GM18861 (cell line): ENCODE measurements at regions not wholly inside any gene's neighbourhood (a gene's known extent, or its start where the extent isn't known, plus 50 kb on each side); places are given as distances from the start of the nearest gene placed in this dataset.
"Not testable (repeated sequence)": the region's sequence is repeated elsewhere in the genome, so short reads cannot be mapped to it uniquely, and the experiment has no call there.

ENCODE experiments used
- ATAC-seq: cut with Tn5 transposase; IDR thresholded peaks from one replicate; pipeline ENCODE4 v1.9.1; 2021; ENCODE audit not compliant: unreplicated experiment

DNA sequence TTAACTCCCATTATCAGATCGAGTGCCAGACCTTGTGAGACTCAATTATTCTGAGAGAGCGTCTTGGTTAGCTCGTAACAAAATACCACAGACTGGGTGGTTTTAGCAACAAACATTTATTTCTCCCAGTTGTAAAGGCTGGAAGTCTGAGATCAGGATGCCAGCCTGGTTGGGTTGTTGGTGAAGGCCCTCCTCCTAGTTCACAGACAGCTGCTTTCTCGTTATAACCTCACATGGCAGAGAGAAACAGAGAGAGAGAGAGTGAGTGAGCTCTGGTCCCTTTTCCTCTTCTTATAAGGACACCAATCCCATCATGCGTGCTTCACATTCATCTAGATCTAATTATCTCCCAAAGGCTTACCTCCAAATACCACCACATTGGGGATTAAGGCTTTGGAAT lies 114.2 kb upstream of the SLC24A2 start:
- no peak for ATAC-seq

- ATAC-seq = no peak
Observed at GRCh38 chr9:19901586-19901985, 112.7 kb upstream of the SLC24A2 start.

DNA sequence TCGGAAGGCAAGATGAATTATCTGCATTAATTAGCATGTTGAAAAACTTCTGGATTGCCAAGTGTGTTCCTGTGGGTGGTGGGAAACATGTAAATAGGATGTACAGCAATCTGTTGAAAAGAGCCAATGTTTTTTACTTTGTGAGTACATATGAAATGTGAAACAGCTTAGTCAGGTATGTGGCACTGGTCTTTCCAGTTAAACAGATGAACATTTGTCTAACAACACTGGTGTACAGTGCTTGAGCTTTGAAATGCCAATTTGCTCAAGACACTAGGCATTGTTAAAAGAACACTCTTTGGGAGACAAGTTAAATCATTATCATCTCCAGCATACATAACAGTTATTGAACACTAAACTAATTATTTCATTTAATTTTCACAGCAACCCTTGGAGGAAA lies 107.3 kb upstream of the SLC24A2 start:
- no peak for ATAC-seq

DNA sequence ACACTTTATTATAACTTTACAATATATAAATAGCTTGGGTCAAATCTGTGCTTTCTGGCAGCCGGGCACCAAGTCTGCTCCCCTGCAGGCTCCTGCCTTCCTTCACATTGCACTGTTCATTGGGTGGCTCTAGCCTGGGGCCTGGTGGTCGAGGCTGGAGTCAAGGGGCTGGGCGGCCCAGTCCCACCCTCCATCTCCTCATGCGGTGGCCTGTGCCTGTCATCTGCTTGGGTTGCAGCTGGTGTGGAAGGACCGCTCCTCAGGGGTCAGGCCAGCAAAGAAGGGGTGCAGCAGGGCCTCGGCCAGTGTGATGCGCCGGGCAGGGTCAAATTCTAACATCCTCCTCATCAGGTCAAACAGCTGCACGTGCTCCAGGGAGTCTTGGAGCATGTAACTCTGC lies 106.7 kb upstream of the SLC24A2 start:
- not testable (repeated sequence) for ATAC-seq

DNA sequence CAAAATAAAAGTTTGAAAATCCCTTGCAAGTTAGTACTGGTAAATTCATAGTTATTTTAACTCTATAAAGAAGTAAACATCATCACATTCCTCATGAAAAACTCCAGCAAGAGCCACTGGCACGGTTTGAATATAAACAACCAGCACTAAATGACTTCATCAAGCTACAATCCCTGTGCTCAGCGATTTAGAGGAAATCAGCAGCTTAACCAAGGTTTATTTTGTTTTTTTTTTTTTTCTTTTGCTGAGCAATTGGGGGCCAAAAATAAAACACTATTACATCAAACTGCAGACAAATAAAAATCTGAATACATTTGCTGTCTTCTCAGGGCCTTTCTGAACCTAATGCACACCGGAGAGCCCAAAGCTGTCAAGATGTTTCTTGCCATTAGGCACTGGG lies 106.2 kb upstream of the SLC24A2 start:
- no peak for ATAC-seq

- ATAC-seq = no peak
Observed at GRCh38 chr9:19885608-19886007, 96.8 kb upstream of the SLC24A2 start.

- no peak for ATAC-seq
Observed at GRCh38 chr9:19879062-19879461, 90.2 kb upstream of the SLC24A2 start.

DNA sequence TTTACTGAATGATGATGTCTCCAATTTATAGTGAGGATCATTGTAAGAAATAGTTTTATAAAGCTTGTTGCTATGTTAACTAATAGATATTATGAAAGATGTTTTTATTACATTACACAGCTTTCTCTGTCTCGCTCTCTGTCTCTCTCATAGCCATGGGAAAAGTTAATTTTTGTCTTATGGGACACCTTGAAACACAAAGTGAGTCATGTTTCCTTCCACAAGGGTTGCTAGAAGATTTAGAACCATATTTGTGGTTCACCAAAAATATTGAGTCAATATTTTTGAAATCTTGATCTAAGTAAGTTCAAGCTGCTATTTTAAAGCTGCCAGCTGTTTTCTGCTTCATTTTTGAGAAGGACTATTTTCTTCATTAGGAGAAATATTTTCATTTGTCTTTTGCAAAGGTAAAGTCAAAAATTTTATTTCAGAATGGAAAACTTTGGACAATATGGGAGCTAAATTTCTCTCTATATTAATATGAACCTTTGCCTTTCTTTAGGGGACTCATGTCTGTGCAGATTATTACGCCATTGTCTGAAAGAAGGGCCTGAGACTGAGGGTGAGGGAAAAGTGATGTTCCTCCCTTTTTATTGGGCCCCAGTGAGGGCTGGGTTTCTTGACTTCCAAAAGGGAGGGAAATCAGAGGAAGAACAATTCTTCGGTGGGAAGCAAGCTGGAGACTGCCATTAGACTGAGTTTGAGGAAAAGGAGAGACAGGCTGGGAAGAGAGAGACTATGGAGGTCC lies 87.9 kb upstream of the SLC24A2 start:
- ATAC-seq = no peak

- no peak for ATAC-seq
Observed at GRCh38 chr9:19875291-19875920, 86.6 kb upstream of the SLC24A2 start.

DNA sequence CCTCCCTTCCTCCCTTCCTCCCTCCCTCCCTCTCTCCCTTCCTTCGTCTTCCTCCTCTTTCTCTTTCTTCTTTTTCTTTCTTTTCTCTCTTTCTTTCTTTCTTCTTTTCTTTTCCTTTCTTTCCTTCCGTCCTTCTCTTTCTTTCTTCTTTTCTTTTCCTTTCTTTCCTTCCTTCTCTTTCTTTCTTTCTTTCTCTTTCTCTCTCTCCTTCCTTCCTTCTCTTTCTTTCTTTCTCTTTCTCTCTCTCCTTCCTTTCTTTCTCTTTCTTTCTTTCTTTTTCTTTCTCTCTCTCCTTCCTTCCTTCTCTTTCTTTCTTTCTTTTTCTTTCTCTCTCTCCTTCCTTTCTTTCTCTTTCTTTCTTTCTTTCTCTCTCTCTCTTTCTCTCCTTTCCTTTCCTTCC lies 84.4 kb upstream of the SLC24A2 start:
- ATAC-seq = not testable (repeated sequence)

- no peak for ATAC-seq
Observed at GRCh38 chr9:19870988-19871387, 82.2 kb upstream of the SLC24A2 start.

DNA sequence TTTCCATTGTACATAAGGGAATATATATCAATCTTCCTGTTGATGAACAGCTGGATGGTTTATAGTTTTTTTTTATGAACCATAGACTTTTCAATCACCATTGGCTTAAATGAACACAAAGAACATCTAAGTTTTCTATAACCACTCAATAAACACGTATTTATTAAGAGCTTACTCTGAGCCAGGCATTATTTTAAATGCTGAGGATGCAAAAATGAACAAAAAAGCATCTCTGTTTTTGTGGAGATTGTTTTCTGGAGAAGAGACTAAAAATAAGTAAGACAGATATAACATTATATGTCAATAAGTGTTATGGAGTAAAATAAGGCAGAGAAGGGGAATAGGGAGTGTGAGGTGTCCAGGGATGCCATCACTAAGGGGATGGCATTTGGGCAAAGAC lies 52.1 kb upstream of the SLC24A2 start:
- ATAC-seq = no peak
